GM18907 (cell line): ENCODE measurements at regions not wholly inside any gene's neighbourhood (a gene's known extent, or its start where the extent isn't known, plus 50 kb on each side); places are given as distances from the start of the nearest gene placed in this dataset.
"Not testable (repeated sequence)": the region's sequence is repeated elsewhere in the genome, so short reads cannot be mapped to it uniquely, and the experiment has no call there.

Source experiments
- ATAC-seq: cut with Tn5 transposase; IDR thresholded peaks from one replicate; pipeline ENCODE4 v1.9.1; 2021; ENCODE audit warnings: mild to moderate bottlenecking, moderate library complexity; ENCODE audit not compliant: unreplicated experiment

- no peak for ATAC-seq
These were observed 459.9 kb upstream of the MCTP2 start for GRCh38 chr15:93771196-93772030.

- no peak for ATAC-seq
These were observed 460.6 kb upstream of the MCTP2 start for GRCh38 chr15:93770788-93771187.

GRCh38 chr15:93762036-93762435 lies 469.3 kb upstream of the MCTP2 start:
- ATAC-seq, result no peak

GRCh38 chr15:93759629-93760028 lies 471.7 kb upstream of the MCTP2 start:
- ATAC-seq, result no peak

GRCh38 chr15:93758824-93759223 lies 472.5 kb upstream of the MCTP2 start:
- no peak for ATAC-seq

GRCh38 chr15:93748710-93749109 lies 482.7 kb upstream of the MCTP2 start:
- no peak for ATAC-seq

GRCh38 chr15:93734976-93735375 lies 496.4 kb upstream of the MCTP2 start:
- not testable (repeated sequence) for ATAC-seq

GRCh38 chr15:93730724-93731123 lies 500.6 kb upstream of the MCTP2 start:
- no peak for ATAC-seq

- no peak for ATAC-seq
These were observed 509.2 kb upstream of the MCTP2 start for GRCh38 chr15:93722165-93722564.

- ATAC-seq, result no peak
These were observed 510.8 kb upstream of the MCTP2 start for GRCh38 chr15:93720607-93721006.

GRCh38 chr15:93719921-93720351 lies 511.4 kb upstream of the MCTP2 start:
- ATAC-seq, result no peak

GRCh38 chr15:93716615-93717231 lies 514.6 kb upstream of the MCTP2 start:
- no peak for ATAC-seq

GRCh38 chr15:93709708-93710107 lies 521.7 kb upstream of the MCTP2 start:
- ATAC-seq, result no peak

- ATAC-seq, result no peak
These were observed 522.5 kb upstream of the MCTP2 start for GRCh38 chr15:93708724-93709445.

GRCh38 chr15:93707751-93708150 lies 523.6 kb upstream of the MCTP2 start:
- no peak for ATAC-seq

GRCh38 chr15:93706495-93707292 lies 524.7 kb upstream of the MCTP2 start:
- no peak for ATAC-seq

- no peak for ATAC-seq
These were observed 525.5 kb upstream of the MCTP2 start for GRCh38 chr15:93705753-93706455.

- ATAC-seq, result no peak
These were observed 528.1 kb upstream of the MCTP2 start for GRCh38 chr15:93703092-93703739.

GRCh38 chr15:93700051-93700450 lies 531.3 kb upstream of the MCTP2 start:
- ATAC-seq, result no peak

- ATAC-seq, result no peak
These were observed 537.3 kb upstream of the MCTP2 start for GRCh38 chr15:93694033-93694432.
